ENCODE measurements at regions not wholly inside any gene's neighbourhood (a gene's known extent, or its start where the extent isn't known, plus 50 kb on each side); places are given as distances from the start of the nearest gene placed in this dataset.

DNA sequence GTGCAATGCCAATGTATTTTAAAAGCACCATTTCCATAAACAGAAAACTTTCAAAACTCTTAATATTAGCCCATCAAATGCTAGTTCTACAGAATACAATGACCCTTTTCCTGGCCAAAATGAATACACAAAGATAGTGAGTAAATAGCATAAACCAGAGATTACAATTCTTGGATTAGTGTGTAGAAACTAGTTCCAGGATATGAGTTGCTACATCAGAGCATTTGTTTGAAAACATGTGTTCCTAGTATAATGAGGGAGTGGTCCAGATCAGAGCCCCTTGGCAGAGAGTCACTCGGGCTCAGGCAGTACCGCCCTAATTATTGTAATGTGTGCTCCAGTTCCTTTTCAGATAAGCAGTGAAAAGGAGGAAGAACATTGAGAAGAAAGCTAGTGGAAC, 63.7 kb upstream of the COL21A1 start:
- peaks cover 21% of the 10 kb centered on the region for H3K27me3 Mint-ChIP-seq (ENCODE audit: low read depth, poor library complexity)
- H3K4me1 Mint-ChIP-seq = peaks cover 5% of the 10 kb centered on the region
- H3K27ac Mint-ChIP-seq = no peak overlapping the region
- peaks cover 19% of the 10 kb centered on the region for H3K9me3 Mint-ChIP-seq
- no peak overlapping the region for H3K4me3 Mint-ChIP-seq
- TF ChIP-seq, protein P1, sequence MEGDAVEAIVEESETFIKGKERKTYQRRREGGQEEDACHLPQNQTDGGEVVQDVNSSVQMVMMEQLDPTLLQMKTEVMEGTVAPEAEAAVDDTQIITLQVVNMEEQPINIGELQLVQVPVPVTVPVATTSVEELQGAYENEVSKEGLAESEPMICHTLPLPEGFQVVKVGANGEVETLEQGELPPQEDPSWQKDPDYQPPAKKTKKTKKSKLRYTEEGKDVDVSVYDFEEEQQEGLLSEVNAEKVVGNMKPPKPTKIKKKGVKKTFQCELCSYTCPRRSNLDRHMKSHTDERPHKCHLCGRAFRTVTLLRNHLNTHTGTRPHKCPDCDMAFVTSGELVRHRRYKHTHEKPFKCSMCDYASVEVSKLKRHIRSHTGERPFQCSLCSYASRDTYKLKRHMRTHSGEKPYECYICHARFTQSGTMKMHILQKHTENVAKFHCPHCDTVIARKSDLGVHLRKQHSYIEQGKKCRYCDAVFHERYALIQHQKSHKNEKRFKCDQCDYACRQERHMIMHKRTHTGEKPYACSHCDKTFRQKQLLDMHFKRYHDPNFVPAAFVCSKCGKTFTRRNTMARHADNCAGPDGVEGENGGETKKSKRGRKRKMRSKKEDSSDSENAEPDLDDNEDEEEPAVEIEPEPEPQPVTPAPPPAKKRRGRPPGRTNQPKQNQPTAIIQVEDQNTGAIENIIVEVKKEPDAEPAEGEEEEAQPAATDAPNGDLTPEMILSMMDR (IDR thresholded peaks at IDR 0.05) = no peak
- DNase-seq = no peak
- no peaks in the 10 kb centered on the region for H3K36me3 Mint-ChIP-seq (ENCODE audit: low read depth)

GRCh38 chr6:56310241-56310640, 62.9 kb upstream of the COL21A1 start:
- H3K27me3 Mint-ChIP-seq (ENCODE audit: low read depth, poor library complexity) = peaks cover 17% of the 10 kb centered on the region

GRCh38 chr6:56299916-56300315, 52.5 kb upstream of the COL21A1 start:
- no peak overlapping the region for H3K27ac Mint-ChIP-seq
- H3K4me3 Mint-ChIP-seq = no peak overlapping the region
- peaks cover 16% of the 10 kb centered on the region for H3K9me3 Mint-ChIP-seq
- no peaks in the 10 kb centered on the region for H3K27me3 Mint-ChIP-seq (ENCODE audit: low read depth, poor library complexity)
- no peak for DNase-seq
- H3K36me3 Mint-ChIP-seq (ENCODE audit: low read depth) = no peaks in the 10 kb centered on the region
- TF ChIP-seq, protein P1 (IDR thresholded peaks at IDR 0.05) = no peak
- H3K4me1 Mint-ChIP-seq = no peaks in the 10 kb centered on the region

More at GRCh38 chr6:56310241-56310640, 62.9 kb upstream of the COL21A1 start:
- TF ChIP-seq, protein P1 (IDR thresholded peaks at IDR 0.05) = no peak
- DNase-seq = no peak
- H3K4me3 Mint-ChIP-seq = no peak overlapping the region
- no peak overlapping the region for H3K27ac Mint-ChIP-seq
- peaks cover 19% of the 10 kb centered on the region for H3K9me3 Mint-ChIP-seq
- peaks cover 5% of the 10 kb centered on the region for H3K4me1 Mint-ChIP-seq
- no peaks in the 10 kb centered on the region for H3K36me3 Mint-ChIP-seq (ENCODE audit: low read depth)

- DNase-seq = no peak
- Mint-ChIP-seq H3K4me3 (no peak overlapping the region), H3K9me3 (peaks cover 11% of the 10 kb centered on the region), H3K27me3 (ENCODE audit: low read depth, poor library complexity) (no peaks in the 10 kb centered on the region), H3K36me3 (ENCODE audit: low read depth) (no peaks in the 10 kb centered on the region), H3K27ac (no peak overlapping the region), H3K4me1 (no peaks in the 10 kb centered on the region)
- TF ChIP-seq, protein P1 (IDR thresholded peaks at IDR 0.05) = no peak
Measured at GRCh38 chr6:56297022-56297989, 49.9 kb upstream of the COL21A1 start.

Data from nephron progenitor cell (in vitro differentiated cells).